ENCODE measurements at regions not wholly inside any gene's neighbourhood (a gene's known extent, or its start where the extent isn't known, plus 50 kb on each side); places are given as distances from the start of the nearest gene placed in this dataset.

- DNase-seq: no peak
Measured at GRCh38 chr18:71025505-71026225, 736.8 kb downstream of the SOCS6 start.

- no peak for DNase-seq
Measured at GRCh38 chr18:71022389-71022788, 733.5 kb downstream of the SOCS6 start.

DNA sequence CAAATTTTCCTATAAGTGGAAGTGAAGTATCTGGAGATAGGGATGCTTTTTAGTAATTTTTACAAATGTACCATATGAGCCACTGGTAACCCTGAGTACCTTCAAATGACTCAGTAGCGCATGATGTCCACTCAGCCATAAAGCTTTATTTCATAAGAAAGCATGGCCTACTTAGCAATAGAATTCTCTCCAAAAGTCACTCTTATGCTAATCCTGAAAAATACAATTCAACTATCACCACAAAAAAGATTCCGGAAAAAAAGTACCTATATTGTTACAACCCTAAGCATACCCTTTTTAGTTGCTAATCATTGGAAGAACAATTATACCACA, 732.2 kb downstream of the SOCS6 start:
- no peak for DNase-seq

GRCh38 chr18:71020342-71021029, 731.6 kb downstream of the SOCS6 start:
- DNase-seq: no peak

DNA sequence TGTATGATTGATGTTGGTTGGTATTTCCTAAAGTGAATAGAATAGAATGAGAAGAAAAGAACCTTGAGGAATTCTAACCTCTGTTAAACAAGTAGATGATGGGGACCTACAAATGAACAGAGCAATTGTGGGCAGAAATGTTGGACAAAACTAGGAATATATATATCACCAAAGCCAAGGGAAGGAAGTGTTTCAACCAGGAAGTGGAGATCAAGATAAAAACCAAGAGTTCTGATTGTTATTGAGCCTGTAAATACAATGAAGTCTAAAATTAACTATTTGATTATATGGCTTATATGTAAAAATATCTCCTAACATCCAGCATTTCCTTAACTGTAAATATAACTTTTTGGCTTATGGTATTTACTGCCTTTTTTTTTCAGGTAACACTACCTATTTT, 730.0 kb downstream of the SOCS6 start:
- DNase-seq: no peak

GRCh38 chr18:71012789-71013188, 723.9 kb downstream of the SOCS6 start:
- no peak for DNase-seq

- no peak for DNase-seq
Measured at GRCh38 chr18:71011389-71011788, 722.5 kb downstream of the SOCS6 start.

DNA sequence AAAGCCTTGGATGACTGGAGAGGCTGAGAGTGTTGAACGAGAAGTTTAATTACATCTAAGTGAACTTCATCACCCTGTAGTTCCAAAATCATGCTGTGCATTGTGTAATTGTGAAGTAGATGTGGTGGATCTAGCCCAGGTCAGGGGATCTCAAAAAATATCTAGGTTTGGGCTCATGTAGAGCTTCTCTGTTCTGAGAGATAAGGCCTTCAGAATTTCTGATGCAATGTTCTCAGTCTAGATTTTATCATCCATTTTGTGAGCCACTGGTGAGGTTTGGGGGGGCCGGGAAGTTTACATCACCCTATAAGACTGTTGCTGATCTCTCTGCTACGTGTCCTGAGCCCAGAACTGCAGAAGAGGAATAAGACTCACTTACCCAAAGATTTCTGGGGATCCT, 719.4 kb downstream of the SOCS6 start:
- DNase-seq: no peak

- no peak for DNase-seq
Measured at GRCh38 chr18:71001597-71001996, 712.8 kb downstream of the SOCS6 start.

DNA sequence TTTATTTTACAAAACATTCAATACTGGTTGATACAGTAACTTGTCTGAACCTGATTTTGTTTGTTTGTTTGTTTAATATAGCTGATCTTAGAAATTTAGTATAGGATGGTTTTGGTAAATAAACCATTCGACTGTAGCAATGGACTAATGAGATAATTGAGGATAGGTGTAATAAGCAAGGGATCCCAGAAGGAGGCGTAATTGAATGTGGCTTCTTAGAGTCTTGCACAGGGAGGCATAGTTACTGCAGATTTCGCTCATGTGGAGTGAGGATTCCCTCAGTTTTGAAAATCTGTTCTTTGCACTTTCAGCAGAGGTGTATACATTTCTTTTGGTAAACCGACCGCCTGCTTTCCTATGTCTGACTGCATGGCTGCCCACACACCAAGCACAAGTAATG, 709.6 kb downstream of the SOCS6 start:
- no peak for DNase-seq

- DNase-seq: no peak
Measured at GRCh38 chr18:70994116-70994515, 705.3 kb downstream of the SOCS6 start.

DNA sequence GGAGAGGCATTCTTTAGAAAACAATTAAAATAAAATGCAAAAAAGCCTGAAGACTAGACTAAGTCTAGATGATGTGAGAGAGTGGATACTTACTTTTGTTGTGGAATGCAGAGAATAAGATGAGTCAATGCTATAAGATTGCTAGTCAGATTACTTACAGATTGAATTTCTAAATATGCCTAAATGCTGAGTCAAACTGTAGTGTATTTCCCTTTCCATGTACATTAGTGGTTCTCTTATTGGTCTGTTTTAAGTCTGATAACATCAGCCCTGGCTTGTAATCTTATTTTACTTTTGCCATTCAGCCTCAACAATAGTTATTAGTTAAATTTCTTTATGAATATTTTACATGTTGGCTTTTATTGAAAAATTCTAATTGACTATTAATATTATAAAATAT, 702.7 kb downstream of the SOCS6 start:
- DNase-seq: no peak

DNA sequence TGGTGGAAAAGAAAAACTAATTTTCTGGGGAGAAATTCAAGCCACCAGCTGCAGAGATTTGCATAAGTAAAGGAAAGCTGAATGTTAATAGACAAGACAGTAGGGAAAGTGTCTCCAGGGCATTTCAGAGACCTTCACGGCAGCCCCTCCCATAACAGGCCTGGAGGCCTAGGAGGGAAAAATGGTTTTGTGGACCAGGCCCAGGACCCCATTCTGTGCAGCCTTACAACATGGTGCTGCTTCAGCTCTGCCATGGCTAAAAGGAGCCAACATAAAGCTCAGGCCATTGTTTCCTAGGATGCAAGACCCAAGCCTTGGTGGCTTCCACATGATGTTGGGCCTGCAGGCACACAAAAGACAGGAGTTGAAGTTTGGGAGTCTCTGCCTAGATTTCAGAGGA, 697.1 kb downstream of the SOCS6 start:
- no peak for DNase-seq

- DNase-seq: no peak
Measured at GRCh38 chr18:70982292-70982691, 693.4 kb downstream of the SOCS6 start.

- DNase-seq: no peak
Measured at GRCh38 chr18:70981400-70982140, 692.7 kb downstream of the SOCS6 start.

DNA sequence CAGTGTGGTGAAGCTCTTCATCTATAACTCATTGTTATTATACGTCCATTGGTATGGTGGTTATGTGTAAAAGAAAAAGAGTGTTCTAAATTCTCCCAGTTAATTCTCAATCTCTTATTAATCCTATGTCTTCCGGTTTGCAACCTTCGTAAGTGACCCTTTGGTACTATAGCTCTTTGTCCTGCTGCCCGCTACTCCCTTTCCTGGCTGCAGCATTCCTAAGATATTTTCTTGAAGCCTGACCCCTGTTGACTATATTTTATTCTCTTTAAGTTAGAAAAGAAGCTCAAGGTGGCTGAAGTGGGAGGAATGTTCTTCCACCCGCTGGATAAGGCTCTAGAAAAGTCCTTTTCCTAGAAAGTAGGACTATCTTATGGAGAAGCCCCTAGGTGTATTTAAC, 684.8 kb downstream of the SOCS6 start:
- DNase-seq: no peak

DNA sequence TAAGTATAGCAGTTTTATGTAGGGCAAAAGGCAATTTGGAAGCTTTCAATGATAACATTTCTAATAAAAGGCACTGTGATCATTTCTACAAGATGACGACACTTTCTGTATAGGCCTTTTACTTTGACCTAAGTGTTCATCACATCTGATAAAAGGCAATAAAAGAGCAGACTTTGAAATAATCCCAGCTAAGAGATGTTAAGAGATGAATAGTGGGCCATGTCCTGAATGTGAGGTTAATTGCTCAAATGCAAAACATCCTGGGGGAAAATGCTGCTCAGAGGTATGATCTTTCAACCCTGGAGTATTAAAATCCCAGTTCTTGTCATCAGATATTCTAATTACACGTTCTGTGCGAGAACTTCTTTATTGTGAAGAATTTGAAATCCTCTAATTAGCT, 677.6 kb downstream of the SOCS6 start:
- DNase-seq: no peak

GRCh38 chr18:70961939-70962338, 673.1 kb downstream of the SOCS6 start:
- DNase-seq: no peak

GRCh38 chr18:70956554-70956953, 667.7 kb downstream of the SOCS6 start:
- DNase-seq: no peak

GRCh38 chr18:70936160-70936559, 647.3 kb downstream of the SOCS6 start:
- no peak for DNase-seq

GRCh38 chr18:70931942-70932814, 643.3 kb downstream of the SOCS6 start:
- peak in 2 of 58 donors; percentile 22 for DNase-seq

Data from anterior cingulate cortex (tissue), 58 donors.